ENCODE measurements at regions not wholly inside any gene's neighbourhood (a gene's known extent, or its start where the extent isn't known, plus 50 kb on each side); places are given as distances from the start of the nearest gene placed in this dataset.

- Mint-ChIP-seq H3K4me3 (no peak overlapping the region), H3K36me3 (ENCODE audit: low read depth) (no peaks in the 10 kb centered on the region), H3K9me3 (no peaks in the 10 kb centered on the region), H3K27ac (ENCODE audit: unreplicated experiment) (no peak overlapping the region), H3K27me3 (ENCODE audit: low read depth) (no peaks in the 10 kb centered on the region), H3K4me1 (no peaks in the 10 kb centered on the region)
- no peak for DNase-seq (ENCODE audit: low read depth, low spot score)
- no peak for TF ChIP-seq CTCF (conservative IDR thresholded peaks at IDR 0.05)
Observed at GRCh38 chr11:86140334-86140990, 71.6 kb upstream of the PICALM start.

GRCh38 chr11:86138958-86139357, 70.1 kb upstream of the PICALM start:
- no peak for DNase-seq (ENCODE audit: low read depth, low spot score)
- Mint-ChIP-seq H3K36me3 (ENCODE audit: low read depth) (no peaks in the 10 kb centered on the region), H3K27ac (ENCODE audit: unreplicated experiment) (no peak overlapping the region), H3K4me1 (no peaks in the 10 kb centered on the region), H3K9me3 (no peaks in the 10 kb centered on the region), H3K4me3 (no peak overlapping the region), H3K27me3 (ENCODE audit: low read depth) (no peaks in the 10 kb centered on the region)
- TF ChIP-seq CTCF (conservative IDR thresholded peaks at IDR 0.05) = no peak

DNA sequence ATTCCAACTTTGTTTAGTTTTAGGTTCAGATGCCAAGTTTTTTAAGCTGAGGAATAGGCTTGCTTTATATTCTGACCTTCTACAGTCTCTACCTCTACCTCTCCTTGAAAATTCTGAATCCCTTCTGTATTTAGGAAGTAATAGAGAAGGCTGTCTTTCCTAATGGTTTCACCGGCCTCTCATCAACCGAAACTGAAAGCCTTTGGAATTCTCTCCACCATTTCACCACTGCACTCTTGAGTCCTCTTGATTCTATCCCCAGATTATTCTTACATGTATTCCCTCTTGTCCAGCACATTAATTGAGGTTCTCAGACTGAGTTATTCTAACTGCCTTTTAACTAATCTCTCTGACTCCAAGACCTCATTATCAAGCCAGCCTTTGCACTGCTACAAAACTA, 67.7 kb upstream of the PICALM start:
- no peak for DNase-seq (ENCODE audit: low read depth, low spot score)

GRCh38 chr11:86135319-86135714, 66.4 kb upstream of the PICALM start:
- no peaks in the 10 kb centered on the region for H3K27me3 Mint-ChIP-seq (ENCODE audit: low read depth)
- H3K9me3 Mint-ChIP-seq = no peaks in the 10 kb centered on the region
- H3K4me3 Mint-ChIP-seq = no peak overlapping the region
- no peak for TF ChIP-seq CTCF (conservative IDR thresholded peaks at IDR 0.05)
- no peak overlapping the region for H3K27ac Mint-ChIP-seq (ENCODE audit: unreplicated experiment)
- H3K4me1 Mint-ChIP-seq = no peaks in the 10 kb centered on the region
- DNase-seq (ENCODE audit: low read depth, low spot score) = no peak
- H3K36me3 Mint-ChIP-seq (ENCODE audit: low read depth) = no peaks in the 10 kb centered on the region

More for the DNA sequence above, 67.7 kb upstream of the PICALM start:
- Mint-ChIP-seq H3K27ac (ENCODE audit: unreplicated experiment) (no peak overlapping the region), H3K27me3 (ENCODE audit: low read depth) (no peaks in the 10 kb centered on the region), H3K4me1 (no peaks in the 10 kb centered on the region), H3K9me3 (no peaks in the 10 kb centered on the region), H3K36me3 (ENCODE audit: low read depth) (no peaks in the 10 kb centered on the region), H3K4me3 (no peak overlapping the region)
- no peak for TF ChIP-seq CTCF (conservative IDR thresholded peaks at IDR 0.05)

DNA sequence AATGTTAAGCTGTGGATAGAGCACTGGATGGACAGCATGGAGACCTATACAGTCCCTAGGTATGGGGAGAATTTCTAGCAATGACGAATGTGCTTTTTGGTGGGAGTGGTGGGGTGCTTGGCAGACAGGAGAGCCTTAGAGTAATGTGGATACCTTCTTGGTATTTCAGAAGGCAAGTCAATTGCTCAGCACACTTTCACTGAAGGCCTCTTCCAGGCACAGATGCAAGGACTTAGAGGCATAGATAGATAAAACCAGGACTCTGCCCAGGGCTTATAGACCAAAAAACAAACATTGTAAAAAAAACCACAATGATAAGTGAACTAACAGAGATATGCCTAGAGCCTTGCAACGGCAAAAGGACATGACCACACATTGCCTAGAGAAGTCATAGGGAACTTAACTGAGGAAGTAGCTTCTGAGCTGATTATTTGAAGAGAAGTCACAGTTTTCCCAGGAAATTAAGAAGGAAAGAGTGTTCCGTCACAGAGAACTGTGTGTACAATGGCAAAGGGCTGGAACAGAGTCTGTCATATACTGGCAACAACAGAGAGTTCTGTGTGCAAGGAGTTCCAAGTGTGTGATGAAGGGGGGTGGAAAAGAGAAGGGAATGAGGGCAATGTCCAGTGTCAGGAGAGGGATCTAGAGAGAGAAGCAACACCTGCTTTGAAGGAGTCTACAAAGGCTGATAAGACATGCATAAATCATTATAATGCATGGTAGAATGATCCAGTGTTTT, 65.9 kb upstream of the PICALM start:
- H3K9me3 Mint-ChIP-seq = no peaks in the 10 kb centered on the region
- H3K36me3 Mint-ChIP-seq (ENCODE audit: low read depth) = no peaks in the 10 kb centered on the region
- no peaks in the 10 kb centered on the region for H3K27me3 Mint-ChIP-seq (ENCODE audit: low read depth)
- no peak overlapping the region for H3K4me3 Mint-ChIP-seq
- H3K27ac Mint-ChIP-seq (ENCODE audit: unreplicated experiment) = no peak overlapping the region
- DNase-seq (ENCODE audit: low read depth, low spot score) = no peak
- no peaks in the 10 kb centered on the region for H3K4me1 Mint-ChIP-seq
- TF ChIP-seq CTCF (conservative IDR thresholded peaks at IDR 0.05) = no peak
